ENCODE measurements at regions not wholly inside any gene's neighbourhood (a gene's known extent, or its start where the extent isn't known, plus 50 kb on each side); places are given as distances from the start of the nearest gene placed in this dataset.
A peak's percentile ranks its signal among the peaks of the same experiment; 100 is the strongest.

- no peak overlapping the region for H3K27ac ChIP-seq (replicated peaks)
- TF ChIP-seq REST (IDR thresholded peaks at IDR 0.05; ENCODE audit: insufficient replicate concordance, low read depth) (no peak), SPI1 (IDR thresholded peaks at IDR 0.05; ENCODE audit: borderline replicate concordance, low read depth) (no peak), CTCF (IDR thresholded peaks at IDR 0.05; ENCODE audit: insufficient read depth, low read length) (no peak), POLR2AphosphoS5 (IDR thresholded peaks at IDR 0.05; ENCODE audit: low read depth) (no peak), GABPA (IDR thresholded peaks at IDR 0.05; ENCODE audit: low read depth) (no peak)
- H3K27me3 ChIP-seq (ENCODE audit: insufficient read depth, poor library complexity, severe bottlenecking) = no peaks in the 10 kb centered on the region
- DNase-seq (ENCODE audit: low read depth in 1 of 2, low spot score in 1 of 2) = no peak
- H3K4me3 ChIP-seq (replicated peaks; ENCODE audit: insufficient read depth, low read length) = no peak overlapping the region
Measured at GRCh38 chr14:76583174-76583573, 178.1 kb upstream of the VASH1 start.

GRCh38 chr14:76583805-76584204 is 177.5 kb upstream of the VASH1 start:
- TF ChIP-seq GABPA (IDR thresholded peaks at IDR 0.05; ENCODE audit: low read depth) (no peak), CTCF (IDR thresholded peaks at IDR 0.05; ENCODE audit: insufficient read depth, low read length) (no peak), REST (IDR thresholded peaks at IDR 0.05; ENCODE audit: insufficient replicate concordance, low read depth) (no peak), POLR2AphosphoS5 (IDR thresholded peaks at IDR 0.05; ENCODE audit: low read depth) (no peak), SPI1 (IDR thresholded peaks at IDR 0.05; ENCODE audit: borderline replicate concordance, low read depth) (no peak)
- no peak overlapping the region for H3K4me3 ChIP-seq (replicated peaks; ENCODE audit: insufficient read depth, low read length)
- H3K27ac ChIP-seq (replicated peaks) = no peak overlapping the region
- no peaks in the 10 kb centered on the region for H3K27me3 ChIP-seq (ENCODE audit: insufficient read depth, poor library complexity, severe bottlenecking)
- no peak for DNase-seq (ENCODE audit: low read depth in 1 of 2, low spot score in 1 of 2)

- Histone ChIP-seq H3K27me3 (ENCODE audit: insufficient read depth, poor library complexity, severe bottlenecking) (no peaks in the 10 kb centered on the region), H3K4me3 (replicated peaks; ENCODE audit: insufficient read depth, low read length) (no peak overlapping the region), H3K27ac (replicated peaks) (no peak overlapping the region)
- DNase-seq (ENCODE audit: low read depth in 1 of 2, low spot score in 1 of 2) = no peak
- TF ChIP-seq GABPA (IDR thresholded peaks at IDR 0.05; ENCODE audit: low read depth) (no peak), POLR2AphosphoS5 (IDR thresholded peaks at IDR 0.05; ENCODE audit: low read depth) (no peak), CTCF (IDR thresholded peaks at IDR 0.05; ENCODE audit: insufficient read depth, low read length) (no peak), SPI1 (IDR thresholded peaks at IDR 0.05; ENCODE audit: borderline replicate concordance, low read depth) (no peak)
Measured at GRCh38 chr14:76584271-76584702, 177.0 kb upstream of the VASH1 start.

GRCh38 chr14:76585616-76586015 is 175.7 kb upstream of the VASH1 start:
- DNase-seq (ENCODE audit: low read depth in 1 of 2, low spot score in 1 of 2) = peak in 1 of 2 experiments; percentile 1
- Histone ChIP-seq H3K27me3 (ENCODE audit: insufficient read depth, poor library complexity, severe bottlenecking) (no peaks in the 10 kb centered on the region), H3K27ac (replicated peaks) (no peak overlapping the region), H3K4me3 (replicated peaks; ENCODE audit: insufficient read depth, low read length) (no peak overlapping the region)
- TF ChIP-seq CTCF (IDR thresholded peaks at IDR 0.05; ENCODE audit: insufficient read depth, low read length) (no peak), SPI1 (IDR thresholded peaks at IDR 0.05; ENCODE audit: borderline replicate concordance, low read depth) (no peak), GABPA (IDR thresholded peaks at IDR 0.05; ENCODE audit: low read depth) (no peak), REST (IDR thresholded peaks at IDR 0.05; ENCODE audit: insufficient replicate concordance, low read depth) (no peak), POLR2AphosphoS5 (IDR thresholded peaks at IDR 0.05; ENCODE audit: low read depth) (no peak)

All from HL-60 (cell line).